Mesodermal cell (in vitro differentiated cells): ENCODE measurements at regions not wholly inside any gene's neighbourhood (a gene's known extent, or its start where the extent isn't known, plus 50 kb on each side); places are given as distances from the start of the nearest gene placed in this dataset.

Source experiments
- H3K27ac ChIP-seq: 2 replicates; pipeline ENCODE4 v1.7.0; 2013; ENCODE audit warnings: mild to moderate bottlenecking, low read depth, low read length, moderate library complexity; ENCODE audit not compliant: severe bottlenecking
- H3K36me3 ChIP-seq: 2 replicates; pipeline ENCODE4 v1.7.1; 2013; ENCODE audit warnings: mild to moderate bottlenecking, low read length, moderate library complexity; ENCODE audit not compliant: control insufficient read depth, insufficient read depth
- H3K4me1 ChIP-seq: one replicate; pipeline ENCODE4 v1.7.1; 2013; ENCODE audit warnings: mild to moderate bottlenecking, low read length; ENCODE audit not compliant: insufficient read depth, control insufficient read depth, poor library complexity, severe bottlenecking
- H3K4me3 ChIP-seq: 2 replicates; pipeline ENCODE4 v1.7.0; 2013; ENCODE audit warnings: low read length, control low read depth, mild to moderate bottlenecking; ENCODE audit not compliant: insufficient read depth, poor library complexity, severe bottlenecking; ENCODE audit errors: extremely low read depth
- H3K9me3 ChIP-seq: 2 replicates; pipeline ENCODE4 v1.7.1; 2013; ENCODE audit warnings: mild to moderate bottlenecking, low read length, moderate library complexity; ENCODE audit not compliant: control insufficient read depth
- WGBS, 2 experiments: methylation state at CpG; one replicate each; pipeline ENCODE4 v1.1.5; 2013; ENCODE audit warnings: missing lambda C conversion rate in 2 of 2; ENCODE audit not compliant: insufficient coverage in 2 of 2; 5-methylcytosine and 5-hydroxymethylcytosine counted together

DNA sequence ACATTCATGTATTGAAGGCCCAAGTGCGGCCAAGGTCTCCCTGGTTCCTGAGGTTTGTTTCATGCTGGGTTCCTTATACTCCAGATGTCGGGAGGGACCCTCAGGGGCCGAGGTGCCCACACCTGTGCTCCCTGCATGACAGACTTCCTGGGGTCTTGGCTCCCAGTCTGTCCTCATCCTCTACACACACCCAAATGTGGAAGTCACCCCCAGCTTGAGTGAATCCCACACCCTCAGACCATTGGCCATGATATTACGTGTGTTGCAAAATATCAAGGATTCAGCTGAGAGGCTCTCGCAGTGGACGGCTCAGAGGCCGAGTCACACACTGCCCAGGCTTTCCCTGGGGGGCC lies 82.2 kb upstream of the DUSP22 start:
- Histone ChIP-seq H3K27ac (no peak overlapping the region), H3K9me3 (peaks cover 11% of the 10 kb centered on the region), H3K4me3 (no peak overlapping the region), H3K36me3 (no peaks in the 10 kb centered on the region), H3K4me1 (no peaks in the 10 kb centered on the region)
- 92 to 95% methylated on average over 5 to 7 of the region's 7 CpGs for WGBS, 2 experiments

DNA sequence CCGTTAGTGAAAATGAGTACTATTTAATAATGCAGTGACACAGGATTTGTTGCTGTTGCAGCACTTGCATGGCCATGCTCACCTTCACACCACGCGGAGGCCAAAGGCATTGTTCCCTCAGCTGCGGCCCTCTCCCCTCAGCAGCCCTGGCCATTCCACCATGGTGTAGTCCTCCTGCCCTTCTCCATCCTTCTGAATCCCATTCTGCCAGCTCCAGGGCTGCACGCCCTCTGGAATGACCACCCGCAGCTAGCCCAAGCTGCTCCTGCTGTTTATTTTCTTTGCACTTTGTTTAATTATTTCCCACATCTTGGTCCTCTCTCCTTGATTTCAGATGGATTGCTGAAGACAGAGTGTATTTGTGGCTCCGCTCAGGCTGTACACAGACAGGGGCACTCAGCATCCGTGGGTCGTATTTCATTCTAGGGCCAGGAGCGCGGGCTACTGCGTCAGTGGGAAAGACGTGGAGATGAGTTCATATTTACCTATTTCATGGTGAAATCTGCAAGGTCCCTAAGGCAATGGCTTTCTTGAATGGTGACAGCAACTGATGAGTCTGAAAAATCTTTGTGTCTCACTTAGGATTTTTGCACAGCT lies 81.4 kb upstream of the DUSP22 start:
- H3K9me3 ChIP-seq, result peaks cover 11% of the 10 kb centered on the region
- H3K27ac ChIP-seq, result no peak overlapping the region
- 91 to 94% methylated on average over 12 of the region's 13 CpGs for WGBS, 2 experiments
- no peaks in the 10 kb centered on the region for H3K4me1 ChIP-seq
- no peak overlapping the region for H3K4me3 ChIP-seq
- no peaks in the 10 kb centered on the region for H3K36me3 ChIP-seq

DNA sequence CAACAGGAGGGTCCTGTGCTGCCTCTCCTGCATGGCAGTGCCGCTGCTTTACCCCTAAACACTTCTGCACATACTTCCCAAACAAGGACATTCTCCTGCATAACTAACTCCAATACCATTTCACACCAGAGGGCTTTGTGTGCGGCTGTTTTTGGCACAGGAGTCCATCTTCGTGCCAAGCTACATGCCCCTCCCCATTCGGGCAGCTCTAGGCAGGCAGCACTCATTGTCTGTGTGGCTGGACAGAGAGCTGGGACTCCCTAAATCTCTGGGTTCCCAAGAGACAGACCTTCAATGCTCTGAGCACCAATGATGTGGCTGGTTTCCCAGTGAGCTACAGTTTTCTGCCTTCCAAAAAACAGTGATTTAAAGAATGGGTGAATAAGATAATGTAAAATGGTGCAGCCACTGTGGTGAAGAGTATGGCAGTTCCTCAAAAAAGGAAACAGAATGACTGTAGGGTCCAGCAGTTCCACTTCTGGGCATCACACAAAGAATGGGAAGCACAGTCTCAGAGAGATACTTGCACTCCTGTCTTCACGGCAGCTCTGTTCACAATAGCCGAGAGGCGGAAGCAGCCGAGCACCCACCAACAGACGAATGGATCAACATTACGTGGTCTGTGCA lies 80.3 kb upstream of the DUSP22 start:
- 87 to 88% methylated on average over 7 to 9 of the region's 10 CpGs for WGBS, 2 experiments
- H3K4me1 ChIP-seq, result no peaks in the 10 kb centered on the region
- H3K9me3 ChIP-seq, result peaks cover 11% of the 10 kb centered on the region
- no peak overlapping the region for H3K27ac ChIP-seq
- H3K4me3 ChIP-seq, result no peak overlapping the region
- H3K36me3 ChIP-seq, result no peaks in the 10 kb centered on the region

DNA sequence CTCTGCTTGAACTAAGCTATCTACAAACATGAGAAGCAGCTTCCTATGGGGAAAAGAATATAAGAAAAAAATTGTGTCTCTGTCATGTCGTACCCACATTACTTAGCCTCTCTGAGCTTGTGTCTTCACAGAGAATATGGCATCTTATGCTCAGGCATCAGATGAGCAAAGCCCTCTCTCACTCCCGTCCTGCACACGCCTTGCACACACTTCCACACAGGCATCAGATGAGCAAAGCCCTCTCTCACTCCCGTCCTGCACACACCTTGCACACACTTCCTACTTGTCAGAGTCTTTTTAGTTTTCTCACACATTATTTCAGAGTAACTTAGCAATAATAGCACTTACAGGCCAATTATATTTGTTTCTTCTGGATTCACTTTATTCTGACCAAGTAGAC lies 79.0 kb upstream of the DUSP22 start:
- H3K4me1 ChIP-seq, result peaks cover 3% of the 10 kb centered on the region
- 87 to 100% methylated on average over 1 to 3 of the region's 4 CpGs for WGBS, 2 experiments

DNA sequence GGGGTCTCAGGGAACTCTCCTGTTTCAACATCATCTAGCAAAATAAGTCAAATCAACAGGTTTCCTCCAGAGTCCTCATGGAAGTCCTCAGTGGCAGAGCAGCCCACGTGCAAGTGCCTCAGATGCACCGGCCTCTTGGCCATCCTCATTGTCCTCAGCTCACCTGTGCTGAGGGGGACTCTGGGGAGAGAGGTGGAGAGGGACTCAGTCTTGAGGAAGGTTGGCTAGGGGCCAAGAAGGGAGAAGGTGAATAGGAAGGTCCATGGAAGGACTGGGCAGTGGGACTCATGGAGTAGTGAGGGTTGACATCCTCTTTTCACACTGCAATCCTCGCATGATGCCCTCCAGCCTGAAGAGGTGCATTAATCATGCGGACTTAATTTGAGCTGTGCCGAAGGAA lies 77.9 kb upstream of the DUSP22 start:
- Histone ChIP-seq H3K4me3 (no peak overlapping the region), H3K9me3 (peaks cover 11% of the 10 kb centered on the region), H3K27ac (no peak overlapping the region), H3K36me3 (no peaks in the 10 kb centered on the region), H3K4me1 (peaks cover 7% of the 10 kb centered on the region)
- WGBS, 2 experiments, result 83 to 84% methylated on average over 3 to 4 of the region's 5 CpGs

More for the DNA sequence above, 79.0 kb upstream of the DUSP22 start:
- Histone ChIP-seq H3K9me3 (peaks cover 11% of the 10 kb centered on the region), H3K4me3 (no peak overlapping the region), H3K27ac (no peak overlapping the region), H3K36me3 (no peaks in the 10 kb centered on the region)

DNA sequence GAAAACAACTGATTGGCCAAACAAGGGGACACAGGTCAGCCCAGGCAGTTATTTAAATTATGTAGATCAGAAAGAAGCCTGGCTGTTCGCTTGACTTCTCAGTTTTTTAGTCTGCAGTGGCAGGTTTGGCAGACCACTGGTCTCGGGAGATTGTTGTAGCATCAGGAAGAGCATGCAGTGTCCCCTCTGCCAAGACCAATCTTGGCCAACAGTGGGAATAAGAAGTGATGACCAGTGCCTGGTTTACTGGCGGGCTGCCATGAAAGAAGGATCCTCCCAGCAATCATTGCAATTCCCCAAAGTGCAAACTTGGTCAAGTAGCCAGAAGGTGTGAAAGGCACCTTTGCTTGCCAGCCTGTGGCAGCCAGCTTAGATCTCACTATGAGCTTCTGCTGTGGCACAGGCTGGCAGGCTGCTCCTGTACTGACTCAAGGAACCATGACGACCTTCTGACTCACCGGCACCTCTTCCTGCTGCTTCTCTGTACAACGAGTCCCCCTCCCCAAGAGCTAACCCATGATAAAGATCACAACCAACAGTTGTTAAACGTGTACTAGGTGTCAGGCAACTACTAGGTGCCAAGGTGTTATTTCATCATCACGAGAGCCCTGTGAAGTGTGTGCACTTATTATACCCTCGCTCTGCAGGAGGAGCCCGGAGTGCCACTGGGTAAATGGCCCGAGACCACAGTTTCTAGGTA lies 76.8 kb upstream of the DUSP22 start:
- H3K36me3 ChIP-seq, result no peaks in the 10 kb centered on the region
- H3K27ac ChIP-seq, result no peak overlapping the region
- 90% methylated on average over 7 to 8 of the region's 11 CpGs for WGBS, 2 experiments
- H3K4me1 ChIP-seq, result peaks cover 10% of the 10 kb centered on the region
- peaks cover 11% of the 10 kb centered on the region for H3K9me3 ChIP-seq
- H3K4me3 ChIP-seq, result no peak overlapping the region

DNA sequence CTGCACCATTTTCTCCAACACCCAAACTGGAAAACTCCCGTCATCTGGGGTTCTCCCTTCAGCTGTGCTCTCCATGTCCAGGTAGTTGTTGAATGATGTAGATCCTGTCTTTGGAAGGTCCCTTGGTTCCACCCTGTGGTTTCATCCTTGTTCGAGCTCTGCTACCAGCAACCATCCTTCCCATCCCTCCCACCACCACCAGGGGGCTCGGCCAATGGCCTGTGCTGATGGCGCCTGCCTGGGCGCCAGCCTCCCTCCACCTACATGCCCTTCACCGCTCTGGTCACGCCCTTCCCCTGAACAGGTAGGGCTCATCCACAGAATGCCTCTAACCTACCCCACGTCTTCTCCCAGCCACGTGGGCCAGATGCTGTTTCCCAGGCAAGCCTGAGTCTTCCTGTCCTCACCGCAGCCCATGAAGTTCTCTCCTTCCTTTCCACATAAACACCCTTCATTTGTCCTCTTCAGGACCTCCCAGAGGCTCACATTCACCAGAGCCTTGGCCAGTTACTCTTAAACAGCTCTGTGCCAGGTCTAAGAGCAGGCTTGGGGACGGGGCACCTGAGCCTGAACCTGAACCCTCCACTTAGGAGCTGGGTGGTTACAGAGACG lies 75.1 kb upstream of the DUSP22 start:
- Histone ChIP-seq H3K4me3 (no peak overlapping the region), H3K36me3 (no peaks in the 10 kb centered on the region), H3K9me3 (peaks cover 11% of the 10 kb centered on the region), H3K4me1 (peaks cover 18% of the 10 kb centered on the region), H3K27ac (no peak overlapping the region)
- 77 to 89% methylated on average over 9 to 11 of the region's 12 CpGs for WGBS, 2 experiments

DNA sequence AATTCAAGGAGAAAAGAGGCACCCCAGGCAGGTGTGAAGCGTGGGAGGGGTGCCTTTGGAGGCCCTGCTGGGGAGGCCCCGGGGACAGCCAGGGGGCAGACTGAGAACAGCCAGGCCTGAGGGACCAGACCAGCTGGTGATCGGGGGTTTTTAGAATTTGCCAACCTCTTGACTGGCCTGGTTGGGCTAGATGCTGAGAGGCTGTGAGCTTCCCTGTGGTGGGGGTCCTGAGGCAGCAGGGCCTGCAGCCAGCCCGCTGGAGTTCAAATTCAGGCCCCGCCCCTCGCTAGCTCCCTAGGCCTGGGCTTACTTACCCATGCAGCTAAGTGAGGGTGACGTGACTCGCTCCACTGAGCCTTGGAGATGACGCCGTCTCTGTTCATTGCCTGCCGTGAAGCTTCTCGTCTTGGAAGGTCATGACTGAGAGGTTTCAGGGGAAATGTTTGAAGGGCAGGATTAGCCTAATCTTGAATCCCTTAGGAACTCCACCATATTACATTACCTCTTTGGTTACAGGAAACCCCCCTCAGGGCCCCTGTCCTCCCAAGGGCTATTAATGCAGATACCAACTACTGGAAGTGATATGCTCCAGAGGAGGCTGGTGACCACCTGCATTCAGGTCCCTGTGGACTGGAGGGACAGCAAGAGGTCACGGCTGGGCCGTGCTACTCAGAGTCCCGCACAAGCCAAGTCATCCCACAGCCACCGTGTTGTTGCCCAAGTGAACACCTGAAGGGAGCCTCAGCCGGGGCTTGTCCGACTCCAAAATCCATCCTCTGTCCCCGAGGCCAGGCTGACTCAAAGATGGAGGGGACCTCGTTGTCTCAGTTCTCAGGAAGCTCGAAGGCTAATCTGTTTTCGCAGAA lies 73.9 kb upstream of the DUSP22 start:
- 92 to 94% methylated on average over 14 to 22 of the region's 22 CpGs for WGBS, 2 experiments
- Histone ChIP-seq H3K27ac (no peak overlapping the region), H3K4me3 (no peak overlapping the region), H3K36me3 (no peaks in the 10 kb centered on the region), H3K4me1 (peaks cover 18% of the 10 kb centered on the region), H3K9me3 (peaks cover 11% of the 10 kb centered on the region)

DNA sequence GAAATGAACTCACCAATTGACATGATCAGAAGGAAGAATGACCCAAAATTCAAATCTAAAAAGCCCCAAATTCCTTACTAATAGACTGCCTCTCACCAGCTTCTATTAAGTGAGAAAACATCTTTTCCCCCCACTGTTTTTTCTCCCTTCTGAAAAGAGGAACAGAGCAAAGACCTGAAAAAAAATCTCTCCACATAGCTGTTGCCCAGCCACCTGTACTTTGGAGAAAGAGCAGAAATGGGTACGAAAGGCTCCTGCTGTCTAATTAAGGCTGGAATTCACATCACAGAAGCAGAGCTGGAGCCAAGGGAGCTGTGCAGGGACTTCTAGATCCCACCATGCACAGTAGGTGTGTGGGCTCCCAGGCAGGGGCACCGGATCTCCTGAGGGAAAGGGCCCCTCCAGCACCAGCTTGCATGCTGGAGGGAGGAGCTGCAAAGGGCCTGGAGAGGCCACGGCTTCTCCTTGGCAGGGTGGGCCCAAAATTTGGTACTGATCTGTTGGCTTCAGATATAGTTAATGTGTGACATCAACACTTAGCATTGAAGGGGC lies 73.2 kb upstream of the DUSP22 start:
- WGBS, 2 experiments, result 85 to 100% methylated on average over 2 to 3 of the region's 3 CpGs
- peaks cover 18% of the 10 kb centered on the region for H3K4me1 ChIP-seq
- peaks cover 6% of the 10 kb centered on the region for H3K9me3 ChIP-seq
- H3K36me3 ChIP-seq, result no peaks in the 10 kb centered on the region
- H3K27ac ChIP-seq, result no peak overlapping the region
- no peak overlapping the region for H3K4me3 ChIP-seq

DNA sequence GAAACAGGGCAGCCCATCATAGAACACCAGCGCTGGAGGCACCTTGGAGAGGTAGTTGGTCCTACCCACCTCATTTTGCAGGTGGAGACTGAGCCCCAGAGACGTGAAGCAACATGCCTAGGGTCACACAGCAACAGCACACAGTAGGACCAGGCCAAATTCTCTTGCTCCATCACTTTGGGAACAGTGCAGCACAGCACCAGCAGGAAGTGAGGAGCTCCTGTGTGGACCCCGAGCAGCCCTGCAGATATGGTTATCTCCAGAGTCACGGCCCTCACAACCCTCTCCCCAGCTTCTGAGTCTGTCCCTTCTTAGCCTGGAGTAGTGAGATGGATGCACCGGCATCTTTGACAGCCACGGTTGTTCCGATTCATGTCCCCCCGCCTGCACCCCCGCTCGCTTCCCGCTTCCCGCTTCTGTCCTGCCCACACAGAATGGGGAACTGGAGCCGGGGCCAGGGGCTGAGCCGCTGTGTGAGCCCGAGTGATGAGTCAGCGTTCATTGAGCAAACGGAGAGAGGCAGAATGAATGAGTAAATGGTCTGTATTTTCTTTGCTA lies 72.6 kb upstream of the DUSP22 start:
- WGBS, 2 experiments, result 60 to 95% methylated on average over 3 to 12 of the region's 17 CpGs
- H3K27ac ChIP-seq, result no peak overlapping the region
- H3K4me1 ChIP-seq, result peaks cover 18% of the 10 kb centered on the region
- no peaks in the 10 kb centered on the region for H3K9me3 ChIP-seq
- no peaks in the 10 kb centered on the region for H3K36me3 ChIP-seq
- no peak overlapping the region for H3K4me3 ChIP-seq
